COLO829 (cell line): ENCODE measurements at regions not wholly inside any gene's neighbourhood (a gene's known extent, or its start where the extent isn't known, plus 50 kb on each side); places are given as distances from the start of the nearest gene placed in this dataset.
"Not testable (repeated sequence)": the region's sequence is repeated elsewhere in the genome, so short reads cannot be mapped to it uniquely, and the experiment has no call there.

Experiments used
- DNase-seq: peaks from one replicate; pipeline ENCODE4 v3.0.0; 2012; ENCODE audit warnings: low spot score

DNA sequence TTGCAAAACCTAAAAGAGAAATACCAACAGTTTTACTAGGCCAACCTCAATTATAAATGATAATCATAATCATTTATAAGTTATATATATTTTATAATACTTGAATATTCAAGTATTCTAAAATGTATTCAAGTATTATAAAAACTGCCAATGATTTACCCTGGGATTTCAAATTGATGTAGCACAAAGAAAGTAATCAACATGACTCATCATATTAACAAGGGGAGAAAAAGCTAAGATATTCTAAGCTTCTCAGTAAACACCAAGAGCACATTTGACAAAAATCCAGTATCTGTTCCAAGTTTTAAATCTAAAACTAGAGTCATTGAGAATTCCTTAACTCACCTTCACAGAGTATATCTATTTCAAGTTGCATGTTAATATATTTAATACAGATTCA, 56.1 kb downstream of the CAPZA3 start:
- no peak for DNase-seq

- DNase-seq = no peak
Measured at GRCh38 chr12:18797604-18798003, 59.7 kb downstream of the CAPZA3 start.

GRCh38 chr12:18798535-18799361, 60.8 kb downstream of the CAPZA3 start:
- no peak for DNase-seq

GRCh38 chr12:18799561-18799960, 61.6 kb downstream of the CAPZA3 start:
- no peak for DNase-seq

DNA sequence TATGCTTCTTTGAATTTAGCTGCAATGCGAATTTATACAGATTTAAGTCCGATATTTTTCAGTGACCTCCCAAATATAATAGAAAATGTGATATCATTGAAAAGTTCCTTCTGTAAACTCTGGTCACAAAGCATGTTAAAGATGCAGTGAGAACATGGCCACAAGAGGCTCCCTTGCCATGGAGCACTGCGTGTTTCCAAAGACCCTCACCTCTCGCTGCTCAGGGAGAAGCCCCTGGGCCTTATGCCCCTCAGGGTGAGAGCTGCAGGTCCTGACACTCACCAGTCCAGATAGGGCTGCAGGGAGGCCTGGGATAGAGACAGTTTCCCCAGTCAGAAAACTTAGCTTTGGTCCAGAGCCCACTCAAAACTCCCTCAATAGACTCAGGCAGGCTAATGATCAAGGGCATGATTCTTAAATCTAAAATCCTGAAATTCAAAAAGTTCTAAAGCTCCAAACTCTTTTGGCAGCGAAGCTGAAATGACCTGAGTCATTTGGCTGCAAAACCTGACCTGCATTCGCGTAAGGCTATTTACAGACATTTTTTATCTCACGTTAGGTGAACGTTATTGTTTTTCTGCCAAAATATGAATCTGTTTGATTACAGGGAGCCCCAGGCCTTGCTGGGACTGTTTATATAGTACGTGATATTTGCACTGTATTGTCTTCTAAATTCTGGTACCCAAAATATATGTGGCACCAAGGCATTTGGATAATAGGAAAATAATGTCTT, 67.8 kb downstream of the CAPZA3 start:
- no peak for DNase-seq

DNA sequence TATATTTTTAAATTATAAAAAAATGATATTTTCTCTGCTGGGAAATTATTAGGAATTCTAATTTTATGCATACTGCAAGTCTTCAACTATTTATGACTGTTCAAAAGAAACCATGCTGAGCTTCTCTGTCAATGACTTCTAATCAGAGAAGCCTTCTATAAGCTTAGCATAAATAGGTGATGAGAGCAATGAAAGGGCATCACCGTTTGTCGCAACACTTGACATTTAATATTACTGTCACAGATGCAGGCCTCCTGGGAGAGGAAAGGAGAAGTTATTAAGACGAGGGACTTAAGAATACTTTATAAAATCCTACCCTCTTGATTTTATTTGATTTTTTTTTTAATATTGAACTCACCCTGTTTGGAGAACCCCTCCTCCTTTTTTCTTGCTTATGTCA, 69.8 kb downstream of the CAPZA3 start:
- DNase-seq = no peak

GRCh38 chr12:18808221-18808620, 70.3 kb downstream of the CAPZA3 start:
- DNase-seq = no peak

DNA sequence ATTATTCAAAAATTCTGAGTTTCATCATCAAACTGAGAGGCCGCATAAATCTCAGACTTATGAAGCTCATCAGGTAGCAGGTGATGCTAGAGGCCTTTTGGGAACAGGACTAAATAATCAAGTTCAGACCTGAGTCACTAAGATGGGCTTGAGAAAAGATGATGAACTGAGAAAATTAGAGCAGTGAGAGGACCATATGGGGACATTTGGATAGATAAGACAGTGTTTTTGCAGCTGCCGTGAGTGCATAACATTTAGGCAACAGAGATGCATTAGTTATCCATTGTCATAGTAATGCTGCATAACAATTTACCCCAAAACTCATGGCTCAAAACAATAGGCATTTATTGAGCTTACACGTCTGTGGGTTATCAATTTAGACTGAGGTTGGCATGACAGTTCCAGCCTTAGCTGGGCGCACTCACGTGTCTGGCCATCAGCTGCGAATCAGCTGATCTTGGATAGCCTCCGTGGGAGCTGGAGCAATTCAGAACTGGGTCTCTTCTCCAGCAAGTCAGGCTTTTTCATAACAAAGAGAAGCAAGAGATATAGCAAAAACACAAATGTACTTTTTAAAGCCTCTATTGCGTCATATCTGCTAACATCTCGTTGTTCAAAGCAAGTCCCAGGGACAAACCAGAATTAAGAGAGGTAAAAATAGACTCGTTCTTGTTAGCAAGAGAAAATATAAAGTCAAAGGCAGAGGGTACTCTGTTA, 72.8 kb downstream of the CAPZA3 start:
- no peak for DNase-seq

DNA sequence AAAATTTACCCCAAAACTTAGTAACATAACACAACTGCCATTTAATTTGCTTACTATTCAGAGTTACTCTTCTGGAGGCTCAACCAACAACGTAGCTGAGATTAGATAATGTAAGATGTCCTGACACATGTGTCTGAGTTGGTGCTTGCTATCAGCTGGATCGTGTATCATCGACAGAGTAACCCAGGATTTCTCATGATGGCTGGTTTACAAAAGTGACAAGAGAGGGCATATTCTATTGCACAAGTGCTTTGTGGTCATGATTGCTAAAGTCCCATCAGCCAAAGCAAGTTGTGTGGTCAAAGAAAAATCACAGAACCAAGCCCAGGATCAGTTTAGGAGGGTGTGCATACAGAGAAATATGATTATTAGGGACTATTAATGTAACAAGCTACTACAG, 73.4 kb downstream of the CAPZA3 start:
- DNase-seq = no peak

DNA sequence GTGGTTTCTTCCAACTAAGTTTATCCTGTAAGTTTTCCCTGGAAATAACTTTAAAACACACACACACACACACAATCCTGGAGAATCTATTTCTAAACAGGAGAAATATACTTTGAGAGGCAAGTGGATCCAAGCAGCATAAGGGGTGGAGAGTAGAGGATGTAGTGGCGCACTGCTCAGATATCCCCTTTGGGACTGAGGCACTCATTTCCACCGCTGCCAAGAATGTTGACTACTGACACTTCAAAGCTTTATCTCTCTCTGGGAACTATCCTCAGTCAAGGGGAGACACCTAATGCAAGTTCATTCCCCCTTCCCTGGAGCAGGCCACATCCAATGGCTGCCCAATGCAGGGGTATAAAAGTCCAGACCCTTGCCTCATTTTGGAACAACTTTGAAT, 75.8 kb downstream of the CAPZA3 start:
- no peak for DNase-seq

GRCh38 chr12:18818579-18819268, 80.8 kb downstream of the CAPZA3 start:
- no peak for DNase-seq

GRCh38 chr12:18819484-18819883, 81.6 kb downstream of the CAPZA3 start:
- DNase-seq = no peak

- DNase-seq = no peak
Measured at GRCh38 chr12:18823461-18823860, 85.5 kb downstream of the CAPZA3 start.

DNA sequence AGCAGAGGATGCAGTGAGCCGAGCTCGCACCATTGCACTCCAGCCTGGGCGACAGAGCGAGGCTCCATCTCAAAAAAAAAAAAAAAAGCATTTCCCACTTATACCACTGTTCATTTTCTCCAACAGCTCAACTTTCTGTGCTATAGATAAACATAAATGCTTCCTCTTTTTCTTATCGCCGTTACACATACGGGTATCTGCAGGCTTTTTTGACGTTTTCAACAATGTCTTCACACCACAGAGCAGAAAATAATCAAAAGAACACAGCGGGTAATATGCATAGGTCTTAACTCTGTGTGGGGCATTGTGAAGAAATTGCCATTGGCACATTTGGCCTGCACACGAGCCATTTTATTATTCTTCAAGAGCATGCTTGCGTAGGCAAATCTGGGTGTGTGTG, 86.4 kb downstream of the CAPZA3 start:
- DNase-seq = no peak

DNA sequence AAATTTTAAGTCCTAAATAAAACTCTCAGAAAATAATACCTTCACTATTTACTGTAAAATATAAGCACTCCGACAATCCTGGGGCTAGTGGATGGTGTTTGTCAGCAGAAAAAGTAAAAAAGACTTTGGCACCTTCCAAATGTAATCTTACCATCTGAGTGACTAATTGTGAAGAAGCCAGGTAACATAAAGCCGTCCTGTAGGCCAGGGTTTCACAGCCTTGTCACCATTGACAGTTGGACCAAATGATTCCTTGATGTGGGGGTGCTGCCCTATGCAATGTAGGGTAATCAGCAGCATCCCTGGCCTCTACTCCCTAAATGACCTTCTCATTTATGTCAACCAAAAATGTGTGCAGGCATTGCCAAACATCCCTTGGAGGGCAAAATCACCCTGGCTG, 87.2 kb downstream of the CAPZA3 start:
- no peak for DNase-seq

GRCh38 chr12:18827913-18828312, 90.0 kb downstream of the CAPZA3 start:
- no peak for DNase-seq

- no peak for DNase-seq
Measured at GRCh38 chr12:18828483-18828882, 90.6 kb downstream of the CAPZA3 start.

DNA sequence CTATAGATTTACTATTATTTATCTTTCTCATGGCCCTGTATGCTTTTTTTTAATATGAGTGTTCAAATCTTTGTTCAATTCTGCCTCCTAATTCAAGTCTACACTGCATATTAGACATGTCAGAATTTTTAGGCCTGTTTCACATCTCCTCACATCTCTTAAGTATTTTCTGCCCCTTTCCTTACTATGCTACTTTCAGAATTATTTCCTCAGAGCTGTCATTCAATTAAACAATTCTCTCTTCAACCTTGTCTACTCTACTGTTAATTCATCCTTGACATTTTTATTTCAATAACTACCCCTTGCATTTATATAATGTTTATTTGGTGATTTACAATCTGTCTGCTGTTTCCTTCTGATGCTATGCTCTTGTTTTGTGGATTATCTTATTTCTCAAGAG, 91.1 kb downstream of the CAPZA3 start:
- no peak for DNase-seq

DNA sequence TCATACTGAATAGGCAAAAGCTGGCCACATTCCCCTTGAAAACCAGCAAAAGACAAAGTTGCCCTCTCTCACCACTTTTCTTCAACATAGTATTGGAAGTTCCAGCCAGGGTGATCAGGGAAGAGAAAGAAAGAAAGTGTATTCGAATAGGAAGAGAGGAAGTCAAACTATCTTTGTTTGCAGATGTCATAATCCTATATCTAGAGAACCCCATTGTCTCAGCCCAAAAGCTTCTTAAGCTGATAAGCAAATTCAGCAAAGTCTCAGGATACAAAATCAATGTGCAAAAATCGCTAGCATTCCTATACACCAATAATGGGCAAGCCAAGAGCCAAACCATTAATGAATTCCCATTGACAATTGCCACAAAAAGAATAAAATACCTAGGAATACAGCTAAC, 95.0 kb downstream of the CAPZA3 start:
- DNase-seq = not testable (repeated sequence)

GRCh38 chr12:18837025-18837424, 99.1 kb downstream of the CAPZA3 start:
- no peak for DNase-seq

- no peak for DNase-seq
Measured at GRCh38 chr12:18837505-18837904, 99.6 kb downstream of the CAPZA3 start.

DNA sequence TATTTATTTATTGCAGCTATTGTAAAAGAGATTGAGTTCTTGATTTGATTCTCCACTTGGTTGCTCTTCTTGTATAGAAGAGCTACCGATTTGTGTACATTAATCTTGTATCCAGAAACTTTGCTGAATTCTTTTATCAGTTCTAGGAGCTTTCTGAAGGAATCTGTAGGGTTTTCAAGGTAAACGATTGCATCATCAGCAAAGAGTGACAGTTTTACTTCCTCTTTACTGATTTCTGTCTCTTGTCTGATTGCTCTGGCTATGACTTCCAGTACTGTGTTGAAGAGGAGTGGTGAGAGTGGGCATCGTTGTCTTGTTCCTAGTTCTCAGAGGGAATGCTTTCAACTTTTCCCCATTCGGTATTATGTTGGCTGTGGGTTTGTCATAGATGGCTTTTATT, 103.1 kb downstream of the CAPZA3 start:
- DNase-seq = not testable (repeated sequence)
